Heart left ventricle (tissue), 13 donors: ENCODE measurements at regions not wholly inside any gene's neighbourhood (a gene's known extent, or its start where the extent isn't known, plus 50 kb on each side); places are given as distances from the start of the nearest gene placed in this dataset.

Source experiments
- POLR2A ChIP-seq, 2 donors: fragments of 450-650 bp; IDR thresholded peaks; one replicate each; pipeline ENCODE4 v1.6.1; 2017; ENCODE audit warnings: antibody characterized with exemption in 2 of 2, mild to moderate bottlenecking in 2 of 2, moderate library complexity in 2 of 2
- TF ChIP-seq, protein P1 (sequence below), 12 donors: fragments of 200-600 bp; sonication (generic) in 4 of 12; IDR thresholded peaks; one replicate each; pipeline versions ENCODE4 v1.5.0 to v1.8.0; 2018 to 2022; ENCODE audit warnings: antibody characterized with exemption in 12 of 12, mild to moderate bottlenecking in 5 of 12
- donor health status: ischemic (EF 13 %, LVEDD 7.1; RV severe dilation, severe dysfunction).
- donor health status: DM: no; HTN: yes; CAD: no.
- donor health status: DM: no; HTN: no; CAD: no.
- donor health status: ischemic (EF 25% LVEDD 6.9; RV normal size, moderate dysfunction).
- donor health status: ischemic (EF 25% LVEDD 5.7; RV mildly dilated, moderate dysfunction).
- donor health status: ischemic (EF 35%, LVEDD 5.7; RV mildly dilated, moderate dysfunction).
- donor health status: nonischemic (EF 11% LVEDD 7.7; RV severe dilation, severe dysfunction).
- donor health status: DM: yes; HTN: yes; CAD: no.
- donor health status: PGD.
- donor health status: ischemic (EF 29% LVEDD 5.4; RV normal size, mild dysfunction).
- donor health status: nonischemic (EF 23%, LVEDD 6.1; RV moderate dilation, normal function).

DNA sequence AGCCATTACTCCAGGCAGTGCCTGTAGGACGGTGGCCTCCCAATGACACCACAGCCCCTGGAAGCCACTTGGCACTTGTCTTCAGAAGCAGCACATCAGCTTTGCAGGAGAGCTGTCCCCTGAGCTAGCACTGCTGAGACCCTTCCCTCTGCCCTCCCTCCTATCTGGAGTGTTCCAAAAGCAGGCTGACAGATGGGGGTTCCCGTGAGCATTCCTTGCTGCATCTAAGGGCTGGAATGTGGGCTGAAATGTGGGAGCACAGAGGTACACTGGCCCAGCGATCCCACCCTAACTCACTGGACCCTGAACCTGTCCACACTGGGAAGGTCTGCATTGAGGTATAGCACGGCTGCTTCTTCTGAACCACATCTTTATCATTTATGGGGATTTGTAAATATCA, 230.1 kb downstream of the ANAPC1 start:
- TF ChIP-seq, protein P1, sequence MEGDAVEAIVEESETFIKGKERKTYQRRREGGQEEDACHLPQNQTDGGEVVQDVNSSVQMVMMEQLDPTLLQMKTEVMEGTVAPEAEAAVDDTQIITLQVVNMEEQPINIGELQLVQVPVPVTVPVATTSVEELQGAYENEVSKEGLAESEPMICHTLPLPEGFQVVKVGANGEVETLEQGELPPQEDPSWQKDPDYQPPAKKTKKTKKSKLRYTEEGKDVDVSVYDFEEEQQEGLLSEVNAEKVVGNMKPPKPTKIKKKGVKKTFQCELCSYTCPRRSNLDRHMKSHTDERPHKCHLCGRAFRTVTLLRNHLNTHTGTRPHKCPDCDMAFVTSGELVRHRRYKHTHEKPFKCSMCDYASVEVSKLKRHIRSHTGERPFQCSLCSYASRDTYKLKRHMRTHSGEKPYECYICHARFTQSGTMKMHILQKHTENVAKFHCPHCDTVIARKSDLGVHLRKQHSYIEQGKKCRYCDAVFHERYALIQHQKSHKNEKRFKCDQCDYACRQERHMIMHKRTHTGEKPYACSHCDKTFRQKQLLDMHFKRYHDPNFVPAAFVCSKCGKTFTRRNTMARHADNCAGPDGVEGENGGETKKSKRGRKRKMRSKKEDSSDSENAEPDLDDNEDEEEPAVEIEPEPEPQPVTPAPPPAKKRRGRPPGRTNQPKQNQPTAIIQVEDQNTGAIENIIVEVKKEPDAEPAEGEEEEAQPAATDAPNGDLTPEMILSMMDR (IDR thresholded peaks at IDR 0.05), result no peak
- TF ChIP-seq POLR2A (IDR thresholded peaks at IDR 0.05), result no peak
